Stromal cell of bone marrow (primary cell): ENCODE measurements at regions not wholly inside any gene's neighbourhood (a gene's known extent, or its start where the extent isn't known, plus 50 kb on each side); places are given as distances from the start of the nearest gene placed in this dataset.
"Not testable (repeated sequence)": the region's sequence is repeated elsewhere in the genome, so short reads cannot be mapped to it uniquely, and the experiment has no call there.

Experiments
- DNase-seq: peaks from one replicate; pipeline ENCODE4 v3.0.0-alpha.2; 2012; ENCODE audit warnings: low read depth

- no peak for DNase-seq
Measured at GRCh38 chr7:3094701-3095445, 51.2 kb upstream of the CARD11 start.

GRCh38 chr7:3097734-3098133 is 54.1 kb upstream of the CARD11 start:
- no peak for DNase-seq

- DNase-seq: no peak
Measured at GRCh38 chr7:3102159-3102558, 58.5 kb upstream of the CARD11 start.

- DNase-seq: no peak
Measured at GRCh38 chr7:3103614-3104398, 60.1 kb upstream of the CARD11 start.

- no peak for DNase-seq
Measured at GRCh38 chr7:3105856-3106255, 62.2 kb upstream of the CARD11 start.

GRCh38 chr7:3106361-3106826 is 62.7 kb upstream of the CARD11 start:
- DNase-seq: no peak

- DNase-seq: no peak
Measured at GRCh38 chr7:3107228-3107763, 63.6 kb upstream of the CARD11 start.

- no peak for DNase-seq
Measured at GRCh38 chr7:3107889-3108570, 64.4 kb upstream of the CARD11 start.

- DNase-seq: no peak
Measured at GRCh38 chr7:3109311-3109915, 65.7 kb upstream of the CARD11 start.

- DNase-seq: no peak
Measured at GRCh38 chr7:3112479-3113134, 68.9 kb upstream of the CARD11 start.

GRCh38 chr7:3114917-3115316 is 71.2 kb upstream of the CARD11 start:
- DNase-seq: no peak

- DNase-seq: no peak
Measured at GRCh38 chr7:3117081-3117480, 73.4 kb upstream of the CARD11 start.

- DNase-seq: no peak
Measured at GRCh38 chr7:3117488-3118231, 74.0 kb upstream of the CARD11 start.

- not testable (repeated sequence) for DNase-seq
Measured at GRCh38 chr7:3119352-3119927, 75.8 kb upstream of the CARD11 start.

GRCh38 chr7:3119963-3120362 is 76.3 kb upstream of the CARD11 start:
- no peak for DNase-seq

- no peak for DNase-seq
Measured at GRCh38 chr7:3120513-3120912, 76.8 kb upstream of the CARD11 start.

GRCh38 chr7:3128857-3129490 is 85.3 kb upstream of the CARD11 start:
- no peak for DNase-seq

GRCh38 chr7:3133811-3134385 is 90.2 kb upstream of the CARD11 start:
- no peak for DNase-seq

- no peak for DNase-seq
Measured at GRCh38 chr7:3134745-3135144, 91.1 kb upstream of the CARD11 start.

- no peak for DNase-seq
Measured at GRCh38 chr7:3135626-3136025, 92.0 kb upstream of the CARD11 start.
